ENCODE measurements at regions not wholly inside any gene's neighbourhood (a gene's known extent, or its start where the extent isn't known, plus 50 kb on each side); places are given as distances from the start of the nearest gene placed in this dataset.

- H3K4me2 ChIP-seq (ENCODE audit: low read length), result no peak overlapping the region
- TF ChIP-seq, protein P1, sequence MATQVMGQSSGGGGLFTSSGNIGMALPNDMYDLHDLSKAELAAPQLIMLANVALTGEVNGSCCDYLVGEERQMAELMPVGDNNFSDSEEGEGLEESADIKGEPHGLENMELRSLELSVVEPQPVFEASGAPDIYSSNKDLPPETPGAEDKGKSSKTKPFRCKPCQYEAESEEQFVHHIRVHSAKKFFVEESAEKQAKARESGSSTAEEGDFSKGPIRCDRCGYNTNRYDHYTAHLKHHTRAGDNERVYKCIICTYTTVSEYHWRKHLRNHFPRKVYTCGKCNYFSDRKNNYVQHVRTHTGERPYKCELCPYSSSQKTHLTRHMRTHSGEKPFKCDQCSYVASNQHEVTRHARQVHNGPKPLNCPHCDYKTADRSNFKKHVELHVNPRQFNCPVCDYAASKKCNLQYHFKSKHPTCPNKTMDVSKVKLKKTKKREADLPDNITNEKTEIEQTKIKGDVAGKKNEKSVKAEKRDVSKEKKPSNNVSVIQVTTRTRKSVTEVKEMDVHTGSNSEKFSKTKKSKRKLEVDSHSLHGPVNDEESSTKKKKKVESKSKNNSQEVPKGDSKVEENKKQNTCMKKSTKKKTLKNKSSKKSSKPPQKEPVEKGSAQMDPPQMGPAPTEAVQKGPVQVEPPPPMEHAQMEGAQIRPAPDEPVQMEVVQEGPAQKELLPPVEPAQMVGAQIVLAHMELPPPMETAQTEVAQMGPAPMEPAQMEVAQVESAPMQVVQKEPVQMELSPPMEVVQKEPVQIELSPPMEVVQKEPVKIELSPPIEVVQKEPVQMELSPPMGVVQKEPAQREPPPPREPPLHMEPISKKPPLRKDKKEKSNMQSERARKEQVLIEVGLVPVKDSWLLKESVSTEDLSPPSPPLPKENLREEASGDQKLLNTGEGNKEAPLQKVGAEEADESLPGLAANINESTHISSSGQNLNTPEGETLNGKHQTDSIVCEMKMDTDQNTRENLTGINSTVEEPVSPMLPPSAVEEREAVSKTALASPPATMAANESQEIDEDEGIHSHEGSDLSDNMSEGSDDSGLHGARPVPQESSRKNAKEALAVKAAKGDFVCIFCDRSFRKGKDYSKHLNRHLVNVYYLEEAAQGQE (IDR thresholded peaks at IDR 0.05; ENCODE audit: borderline replicate concordance), result no peak
- no peak overlapping the region for H2AFZ ChIP-seq (ENCODE audit: low read depth, low read length)
- H3K27me3 ChIP-seq (ENCODE audit: insufficient read depth, low read depth, low read length), result no peaks in the 10 kb centered on the region
- no peaks in the 10 kb centered on the region for H3K9me2 ChIP-seq (ENCODE audit: insufficient read depth, low read length)
- no peak overlapping the region for H3K9ac ChIP-seq (ENCODE audit: low read length)
- H4K20me1 ChIP-seq (ENCODE audit: insufficient read depth), result no peaks in the 10 kb centered on the region
- H3K79me2 ChIP-seq (replicated peaks; ENCODE audit: insufficient read depth, low read length), result no peaks in the 10 kb centered on the region
- no peak overlapping the region for H3K27ac ChIP-seq (ENCODE audit: low read length)
- H3K9me3 ChIP-seq (ENCODE audit: low read length), result no peaks in the 10 kb centered on the region
- no peak overlapping the region for H3K4me3 ChIP-seq (ENCODE audit: low read length)
- H3K36me3 ChIP-seq (ENCODE audit: insufficient read depth, low read length), result no peaks in the 10 kb centered on the region
- H3F3A ChIP-seq (ENCODE audit: insufficient read depth, low read length, poor library complexity, severe bottlenecking), result no peaks in the 10 kb centered on the region
These were observed 510.0 kb downstream of the ANKRD7 start for GRCh38 chr7:118734541-118734940.

- Histone ChIP-seq H3K79me2 (replicated peaks; ENCODE audit: insufficient read depth, low read length) (no peaks in the 10 kb centered on the region), H3K36me3 (ENCODE audit: insufficient read depth, low read length) (no peaks in the 10 kb centered on the region), H3K27me3 (ENCODE audit: insufficient read depth, low read depth, low read length) (no peaks in the 10 kb centered on the region), H3K9ac (ENCODE audit: low read length) (no peak overlapping the region), H3K9me2 (ENCODE audit: insufficient read depth, low read length) (no peaks in the 10 kb centered on the region), H3F3A (ENCODE audit: insufficient read depth, low read length, poor library complexity, severe bottlenecking) (no peaks in the 10 kb centered on the region), H3K9me3 (ENCODE audit: low read length) (no peaks in the 10 kb centered on the region), H3K27ac (ENCODE audit: low read length) (no peak overlapping the region), H4K20me1 (ENCODE audit: insufficient read depth) (no peaks in the 10 kb centered on the region), H3K4me3 (ENCODE audit: low read length) (no peak overlapping the region), H2AFZ (ENCODE audit: low read depth, low read length) (no peak overlapping the region), H3K4me2 (ENCODE audit: low read length) (no peak overlapping the region)
- TF ChIP-seq EZH2 (IDR thresholded peaks at IDR 0.05; ENCODE audit: borderline replicate concordance, insufficient read depth, low read length, poor library complexity, severe bottlenecking), result no peak
- no peak for TF ChIP-seq EP300 (conservative IDR thresholded peaks at IDR 0.05; ENCODE audit: poor library complexity, severe bottlenecking)
- TF ChIP-seq, protein P1 (IDR thresholded peaks at IDR 0.05; ENCODE audit: borderline replicate concordance), result no peak
- no peak for TF ChIP-seq POLR2AphosphoS5 (IDR thresholded peaks at IDR 0.05)
- no peak for TF ChIP-seq SMC3 (conservative IDR thresholded peaks at IDR 0.05; ENCODE audit: poor library complexity)
- no peak for TF ChIP-seq TAF1 (IDR thresholded peaks at IDR 0.05; ENCODE audit: low read depth)
- TF ChIP-seq RAD21 (conservative IDR thresholded peaks at IDR 0.05), result no peak
- no peak for TF ChIP-seq CTCF (IDR thresholded peaks at IDR 0.05; ENCODE audit: poor library complexity, severe bottlenecking)
- TF ChIP-seq MXI1 (conservative IDR thresholded peaks at IDR 0.05; ENCODE audit: poor library complexity, severe bottlenecking), result no peak
These were observed 510.9 kb downstream of the ANKRD7 start for GRCh38 chr7:118735441-118735840.

Data from neural cell (in vitro differentiated cells).